SH-SY5Y (cell line): ENCODE measurements at regions not wholly inside any gene's neighbourhood (a gene's known extent, or its start where the extent isn't known, plus 50 kb on each side); places are given as distances from the start of the nearest gene placed in this dataset.
A peak's percentile ranks its signal among the peaks of the same experiment; 100 is the strongest.

Experiments
- GATA2 ChIP-seq: IDR thresholded peaks from 2 replicates; pipeline ENCODE4 v1.6.1; 2011; ENCODE audit warnings: mild to moderate bottlenecking, low read depth, low read length
- GATA3 ChIP-seq: IDR thresholded peaks from 2 replicates; pipeline ENCODE4 v1.6.1; 2011; ENCODE audit warnings: low read depth, mild to moderate bottlenecking, low read length, moderate library complexity

- TF ChIP-seq GATA3 (no peak), GATA2 (no peak)
Measured at GRCh38 chr7:67448271-67448670, 451.6 kb downstream of the TYW1 start.

- TF ChIP-seq GATA3, result no peak
- TF ChIP-seq GATA2, result no peak
Measured at GRCh38 chr7:67450171-67450570, 453.5 kb downstream of the TYW1 start.

GRCh38 chr7:67451306-67451705 is 454.7 kb downstream of the TYW1 start:
- no peak for TF ChIP-seq GATA2
- TF ChIP-seq GATA3, result no peak

- TF ChIP-seq GATA3, result no peak
- no peak for TF ChIP-seq GATA2
Measured at GRCh38 chr7:67452516-67453026, 455.9 kb downstream of the TYW1 start.

GRCh38 chr7:67453580-67454380 is 457.1 kb downstream of the TYW1 start:
- TF ChIP-seq GATA2 (peak; percentile 81), GATA3 (peak; percentile 73)

- TF ChIP-seq GATA3, result no peak
- TF ChIP-seq GATA2, result no peak
Measured at GRCh38 chr7:67455508-67455907, 458.9 kb downstream of the TYW1 start.

- TF ChIP-seq GATA2 (peak; percentile 88), GATA3 (no peak)
Measured at GRCh38 chr7:67462781-67463191, 466.2 kb downstream of the TYW1 start.

GRCh38 chr7:67463316-67463715 is 466.7 kb downstream of the TYW1 start:
- no peak for TF ChIP-seq GATA3
- TF ChIP-seq GATA2, result no peak

- no peak for TF ChIP-seq GATA3
- no peak for TF ChIP-seq GATA2
Measured at GRCh38 chr7:67463983-67464382, 467.4 kb downstream of the TYW1 start.

GRCh38 chr7:67466109-67466508 is 469.5 kb downstream of the TYW1 start:
- TF ChIP-seq GATA2 (no peak), GATA3 (no peak)

GRCh38 chr7:67470256-67470751 is 473.7 kb downstream of the TYW1 start:
- TF ChIP-seq GATA3 (no peak), GATA2 (no peak)

- TF ChIP-seq GATA3, result no peak
- no peak for TF ChIP-seq GATA2
Measured at GRCh38 chr7:67475293-67475692, 478.7 kb downstream of the TYW1 start.

GRCh38 chr7:67478066-67478465 is 481.4 kb downstream of the TYW1 start:
- TF ChIP-seq GATA3, result no peak
- no peak for TF ChIP-seq GATA2

GRCh38 chr7:67484244-67484751 is 487.7 kb downstream of the TYW1 start:
- TF ChIP-seq GATA2, result no peak
- TF ChIP-seq GATA3, result no peak

- no peak for TF ChIP-seq GATA3
- TF ChIP-seq GATA2, result no peak
Measured at GRCh38 chr7:67486401-67486800, 489.8 kb downstream of the TYW1 start.
